ENCODE measurements at regions not wholly inside any gene's neighbourhood (a gene's known extent, or its start where the extent isn't known, plus 50 kb on each side); places are given as distances from the start of the nearest gene placed in this dataset.

DNA sequence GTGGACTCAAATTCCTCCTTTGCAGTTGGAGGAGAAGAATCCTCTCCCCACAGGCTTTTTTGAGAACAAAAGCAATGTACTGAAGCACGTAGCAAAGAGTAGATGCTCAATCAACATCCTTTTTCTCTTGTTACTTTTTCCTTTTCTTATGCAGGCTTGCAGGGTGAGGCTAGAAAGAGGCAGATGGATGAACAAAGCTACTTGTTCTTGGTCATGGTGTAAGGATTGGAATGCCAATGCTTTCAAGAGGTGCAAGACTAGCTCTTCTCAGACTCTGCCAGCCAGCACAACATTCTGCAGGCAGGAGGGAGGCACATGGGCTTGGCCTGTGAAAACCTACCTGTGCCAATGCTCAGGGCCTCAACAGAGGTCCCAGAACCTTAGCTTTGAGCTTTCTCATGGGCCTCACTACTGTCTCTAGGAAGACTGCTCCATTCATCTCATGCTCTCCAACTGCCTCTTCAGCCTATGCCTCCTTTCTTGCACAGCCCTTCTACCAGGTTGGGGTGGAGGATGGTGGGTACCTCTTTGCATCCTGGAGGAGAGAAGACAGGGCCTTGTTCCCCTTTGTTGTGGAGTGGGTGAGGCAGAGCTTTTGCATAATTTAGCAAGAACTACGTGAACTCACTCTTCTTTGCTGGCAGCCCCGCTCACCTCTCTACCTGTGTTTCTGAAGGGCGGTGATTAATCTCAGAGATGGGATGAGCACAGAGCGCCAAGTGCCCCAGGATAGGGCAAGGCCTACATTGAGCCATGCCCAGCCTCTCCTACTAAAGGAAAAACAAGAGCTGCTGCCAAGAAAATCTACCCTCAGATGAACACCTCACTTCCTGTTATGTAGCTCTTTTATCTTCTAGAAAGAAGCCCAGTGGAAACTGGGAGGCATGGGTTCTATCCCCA is 1119.7 kb downstream of the VRK1 start:
- peak; percentile 25 for DNase-seq

DNA sequence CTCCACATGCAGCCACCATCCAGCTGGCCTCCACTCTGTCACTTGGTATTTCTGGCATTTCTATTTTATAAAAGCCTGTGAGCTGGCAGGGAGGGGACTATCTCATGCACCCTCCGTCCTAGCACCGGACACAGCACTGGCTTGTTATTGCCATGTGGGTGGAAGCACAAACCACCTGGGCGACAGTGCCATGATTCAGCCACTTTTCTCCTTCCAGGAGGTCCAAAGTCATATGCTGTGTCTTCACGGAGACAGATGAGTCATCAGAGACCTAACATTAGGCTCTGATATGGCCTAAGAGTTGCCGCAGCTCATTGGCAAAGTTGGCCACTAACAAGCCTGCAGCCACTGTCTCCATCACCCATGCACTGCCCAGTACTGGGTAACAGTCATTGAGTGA is 1123.0 kb downstream of the VRK1 start:
- DNase-seq = no peak

DNA sequence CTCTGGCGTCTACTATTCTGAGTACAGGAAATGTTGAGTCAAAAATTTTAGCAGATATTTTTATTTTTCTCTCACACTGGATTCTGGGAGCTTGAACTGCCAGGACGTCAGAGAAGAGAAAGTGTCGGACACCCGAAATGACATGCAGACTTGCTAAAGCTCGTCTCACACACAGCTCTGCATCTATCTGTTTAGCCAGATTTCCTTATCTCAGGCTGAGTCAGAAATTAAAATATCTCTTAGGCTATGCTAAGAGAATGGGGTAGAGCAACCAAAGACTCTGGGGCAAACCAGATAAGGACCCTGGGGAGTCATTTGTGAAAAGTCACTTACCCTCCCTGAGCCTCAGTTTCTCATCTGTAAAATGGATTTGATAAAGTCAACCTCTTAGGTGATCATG is 1124.1 kb downstream of the VRK1 start:
- no peak for DNase-seq

DNA sequence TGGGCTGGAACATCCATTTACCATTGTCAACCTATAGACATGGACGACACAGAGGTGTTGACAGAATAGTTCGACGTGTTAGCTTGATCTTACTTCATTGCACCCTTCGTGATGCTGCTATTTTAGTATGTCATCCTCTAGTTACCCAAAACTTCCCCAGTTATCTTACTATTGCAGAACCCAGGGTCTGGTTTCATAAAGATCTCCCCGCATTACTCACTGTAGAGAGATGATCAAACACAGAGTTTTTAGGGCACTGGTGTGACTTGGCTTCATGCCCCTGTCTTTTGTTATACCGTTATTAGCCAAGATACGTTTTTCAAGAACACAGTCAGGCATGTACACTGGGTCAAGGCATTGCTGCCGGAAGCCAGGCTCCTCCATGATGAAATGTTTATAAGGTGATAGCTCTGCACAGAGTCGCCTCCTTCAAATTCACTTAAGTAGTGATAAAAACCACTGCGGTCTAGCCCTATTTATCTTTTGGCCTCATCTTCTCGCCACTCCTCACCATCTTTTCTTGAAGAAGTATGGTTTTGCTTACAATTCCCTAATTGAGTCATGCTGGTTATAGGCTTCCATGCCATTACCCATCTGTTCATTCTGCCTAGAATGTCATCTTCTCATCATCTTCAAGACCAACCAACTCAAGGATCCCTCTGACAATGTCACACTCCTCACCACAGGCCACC is 1127.9 kb downstream of the VRK1 start:
- DNase-seq = no peak

DNA sequence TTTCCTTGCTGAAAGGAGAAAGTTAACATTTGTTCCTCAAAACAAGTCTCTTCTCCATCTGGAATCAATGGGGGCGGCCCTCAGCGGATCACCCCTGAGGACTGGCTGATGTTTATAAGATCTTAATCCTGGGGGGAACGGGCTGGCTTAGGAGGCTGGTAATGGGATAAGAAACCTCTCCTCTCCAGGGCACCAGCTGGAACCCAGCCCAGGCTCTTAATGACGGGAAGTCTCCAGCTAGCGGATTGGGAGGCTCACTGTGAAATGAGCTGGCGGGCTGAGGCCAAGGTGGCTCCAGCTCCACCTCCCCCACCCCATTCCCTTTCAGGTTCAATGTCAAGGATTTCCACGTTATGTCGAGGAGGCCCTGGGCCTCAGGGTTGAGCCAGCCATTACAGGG is 1133.0 kb downstream of the VRK1 start:
- DNase-seq = no peak

DNA sequence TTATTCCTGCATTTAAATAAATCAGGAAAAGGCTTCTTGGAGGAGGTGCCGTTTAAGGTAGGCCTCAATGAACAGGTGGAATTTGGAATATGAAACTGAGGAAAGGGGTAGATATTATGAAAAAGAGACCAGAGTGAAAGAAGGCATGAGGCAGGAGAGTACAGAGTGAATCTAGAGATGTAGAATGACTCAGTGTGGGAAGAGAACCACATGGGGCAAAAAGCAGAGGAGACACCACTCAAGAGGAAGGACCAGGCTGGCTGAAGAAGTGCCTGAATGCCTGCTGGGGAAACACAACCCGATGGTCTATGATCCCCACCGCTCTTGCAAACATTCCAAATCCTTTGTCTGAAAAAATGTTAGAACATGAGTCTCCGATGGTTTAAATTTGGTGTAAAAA is 1134.1 kb downstream of the VRK1 start:
- DNase-seq = no peak

DNA sequence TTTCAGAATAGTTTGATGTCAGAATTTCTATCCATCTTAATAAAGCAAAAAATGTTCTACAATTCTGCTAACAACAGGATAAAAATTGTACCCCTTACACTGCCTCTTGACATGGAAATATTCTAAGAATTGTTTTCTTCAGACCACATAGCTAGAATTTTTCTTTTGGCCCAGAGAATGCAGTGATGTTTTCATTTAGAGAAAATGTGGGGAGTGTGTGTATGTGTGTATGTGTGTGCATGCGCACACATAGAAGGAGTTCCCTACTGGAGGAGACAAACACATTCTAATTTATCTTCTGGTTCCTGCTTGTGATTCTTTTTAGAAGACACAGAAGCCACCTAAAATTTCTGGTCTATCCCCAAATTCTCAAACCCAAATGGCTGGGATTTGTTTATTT is 1145.7 kb downstream of the VRK1 start:
- DNase-seq = no peak

DNA sequence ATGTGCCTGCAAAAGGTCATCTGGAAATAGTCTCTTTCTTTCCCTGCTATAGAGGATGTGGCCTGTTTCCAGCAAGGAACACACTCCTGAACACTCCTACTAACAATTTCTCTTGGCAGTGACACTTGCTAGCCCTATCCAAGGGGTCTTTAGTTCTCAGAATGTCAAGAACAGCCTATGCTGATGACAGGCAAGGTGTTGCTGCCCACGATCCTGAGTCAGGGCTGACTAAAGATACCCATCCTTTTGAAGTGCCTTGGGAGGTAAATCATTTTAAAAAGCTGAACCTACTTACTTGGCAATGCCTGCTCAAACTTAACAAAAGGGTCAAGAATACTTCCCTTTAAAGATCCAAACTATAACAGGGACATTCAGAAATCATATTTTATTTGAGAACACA is 1146.4 kb downstream of the VRK1 start:
- peak; percentile 55 for DNase-seq

DNA sequence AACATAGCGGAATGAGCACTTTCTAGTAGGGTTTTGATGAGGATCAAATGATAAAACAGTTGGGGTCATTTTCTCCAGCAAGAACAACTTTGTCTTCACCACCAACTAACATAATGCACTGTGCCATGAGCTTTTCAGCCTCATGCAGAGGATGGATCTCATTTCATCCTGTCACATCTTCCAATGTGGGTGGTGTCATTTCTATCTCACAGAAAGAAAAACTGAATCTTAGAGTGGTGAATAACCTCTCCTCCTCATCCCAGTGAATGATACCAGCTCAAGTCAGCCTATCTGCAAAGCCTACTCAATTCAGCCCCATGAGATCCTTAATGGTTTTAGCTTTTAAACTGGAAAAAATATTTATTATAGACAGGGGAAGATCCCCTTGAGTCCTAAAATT is 1147.2 kb downstream of the VRK1 start:
- no peak for DNase-seq

DNA sequence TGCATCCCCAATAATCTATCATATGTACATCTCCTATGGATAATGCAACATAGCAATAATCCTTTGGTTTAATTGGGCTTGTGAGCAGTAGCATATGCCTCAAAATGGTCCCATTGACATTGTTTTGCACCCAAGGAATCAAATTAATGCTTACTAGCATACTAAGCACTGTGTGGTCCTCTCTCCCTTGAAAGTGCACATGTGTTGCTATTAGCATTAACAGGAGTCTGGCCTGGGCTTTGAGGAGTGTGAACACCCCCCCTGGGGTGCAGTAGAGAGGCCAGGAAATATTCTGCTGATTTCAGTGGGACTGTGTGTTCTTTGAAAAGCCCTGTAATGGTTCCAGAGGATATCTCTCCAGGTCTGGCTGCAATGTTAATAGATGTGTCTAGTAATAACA is 1148.4 kb downstream of the VRK1 start:
- no peak for DNase-seq

DNA sequence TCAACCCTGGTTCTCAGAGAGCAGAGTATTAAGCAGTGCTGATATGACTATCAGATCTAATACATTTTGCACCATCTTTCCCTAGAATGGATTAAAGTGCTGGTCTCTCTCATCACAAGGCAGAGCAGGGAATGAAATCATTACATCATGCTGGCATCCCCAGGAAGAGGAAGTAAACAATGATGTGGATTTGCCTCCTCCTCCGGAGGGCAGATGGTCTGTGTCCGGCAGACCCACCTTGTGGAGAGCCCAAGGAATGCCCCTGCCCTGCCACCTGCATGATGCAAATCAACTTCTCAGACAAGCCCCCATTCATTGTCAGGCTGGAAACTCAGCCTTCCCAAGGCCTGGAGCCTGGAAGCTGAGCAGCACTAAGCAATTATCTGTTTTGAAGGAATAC is 1149.1 kb downstream of the VRK1 start:
- no peak for DNase-seq

DNA sequence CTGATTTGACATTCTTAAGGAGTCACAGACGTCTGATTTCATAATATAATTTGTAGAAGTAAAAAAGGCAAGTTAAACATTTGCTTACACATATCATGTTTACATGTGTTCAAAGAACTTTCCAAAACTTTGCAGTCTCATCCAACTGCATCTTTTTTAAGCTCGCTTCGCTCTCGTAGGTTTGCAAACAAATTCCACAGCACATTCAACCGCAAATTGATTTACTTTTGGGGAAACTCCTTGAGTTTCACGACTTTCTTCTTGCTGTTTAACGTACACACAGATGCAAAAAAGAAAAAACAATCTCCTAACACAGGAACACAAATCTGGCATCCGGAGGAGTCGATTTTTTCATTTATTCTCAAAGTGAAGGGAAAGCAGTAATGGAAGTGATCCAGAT is 1149.5 kb downstream of the VRK1 start:
- no peak for DNase-seq

DNA sequence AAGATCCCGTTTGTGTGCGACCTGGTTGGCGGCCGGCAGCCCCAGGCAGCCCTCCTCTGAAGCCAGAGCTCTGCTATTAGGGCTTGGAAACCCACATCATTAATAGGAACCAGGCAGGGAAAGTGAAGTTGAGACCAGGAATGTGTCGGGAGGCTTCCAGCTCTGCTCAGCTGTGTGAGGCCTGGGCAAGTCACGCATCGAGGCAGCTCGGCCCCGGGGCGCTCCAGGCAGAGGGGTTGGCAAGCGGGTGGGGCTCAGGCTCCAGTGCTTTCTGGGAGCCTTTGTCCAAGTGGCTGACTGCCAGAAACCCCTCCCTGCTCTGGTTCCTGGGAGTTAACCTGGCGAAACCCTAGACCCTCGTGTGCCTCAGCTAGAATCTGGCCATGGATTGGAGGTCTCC is 1151.7 kb downstream of the VRK1 start:
- no peak for DNase-seq

DNA sequence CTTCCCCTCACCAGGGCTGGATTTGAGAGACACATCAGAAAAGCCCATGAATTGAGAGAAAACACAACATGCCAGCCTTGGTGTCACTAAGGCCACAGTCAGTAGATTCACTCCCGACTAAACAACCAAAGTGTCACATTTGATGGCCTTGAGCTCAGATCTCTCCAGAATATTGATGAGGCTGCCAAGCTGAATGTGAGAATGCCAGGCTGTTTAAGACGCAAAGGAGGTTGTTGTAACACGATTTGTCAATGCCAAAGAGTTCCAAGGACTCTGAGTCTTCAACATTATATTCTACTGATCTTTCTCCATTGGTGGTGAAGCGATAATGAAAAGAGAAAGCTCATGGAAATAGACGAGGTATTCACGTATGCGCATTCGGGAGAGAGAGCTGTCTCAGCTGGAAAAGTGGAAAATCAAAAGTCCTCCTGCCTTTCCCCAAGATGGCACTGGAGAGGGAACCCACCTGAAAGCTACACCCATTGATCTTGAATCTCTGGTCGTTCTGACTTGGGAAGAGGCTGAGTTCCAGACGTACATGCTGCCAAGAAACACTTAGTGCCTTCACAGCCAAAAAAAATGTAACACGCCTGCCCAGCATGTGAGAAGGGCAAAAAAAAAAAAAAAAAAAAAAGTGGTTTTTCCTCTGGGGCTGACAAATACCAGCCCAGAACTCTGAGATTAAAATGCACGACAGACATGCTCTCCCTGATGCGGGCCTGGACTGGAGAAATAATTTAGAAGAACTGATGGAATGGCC is 1159.6 kb downstream of the VRK1 start:
- no peak for DNase-seq

DNA sequence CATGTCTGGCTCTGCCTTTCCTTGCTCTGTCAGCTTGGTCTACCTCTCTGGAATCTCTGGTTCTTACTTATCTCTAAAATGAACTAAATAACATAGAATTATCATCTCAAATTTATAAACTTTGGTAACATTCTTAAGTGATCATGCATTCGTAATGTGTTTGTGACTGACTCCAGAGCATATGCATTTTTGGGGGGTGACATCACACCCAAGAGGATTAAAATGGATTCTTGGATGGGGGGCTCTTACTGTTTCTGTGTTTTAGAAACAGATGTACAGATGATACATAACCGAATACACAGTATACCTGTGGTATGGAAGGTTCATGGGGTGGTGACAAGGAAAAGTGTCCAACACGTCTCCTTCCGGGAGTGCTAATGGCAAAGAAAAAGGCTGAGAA is 1162.1 kb downstream of the VRK1 start:
- DNase-seq = no peak

DNA sequence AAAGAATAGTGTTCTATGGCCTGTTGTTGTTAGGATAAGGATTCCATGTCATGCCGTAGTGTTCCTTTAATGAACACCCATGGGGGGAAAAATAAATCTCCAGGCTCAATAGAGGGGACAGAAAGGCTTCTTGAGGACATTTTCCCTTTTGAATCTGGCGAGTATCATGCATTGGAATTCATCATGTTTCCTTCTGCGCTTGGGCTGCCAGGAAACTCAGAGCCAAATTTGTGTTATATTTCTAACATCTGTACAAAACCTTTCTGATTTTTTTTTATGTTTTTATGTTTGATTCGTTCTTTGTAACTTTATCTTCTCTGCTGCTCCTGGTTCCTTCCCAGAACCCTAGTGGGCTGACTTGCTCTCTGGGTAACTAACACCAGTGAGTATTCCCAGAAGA is 1163.3 kb downstream of the VRK1 start:
- DNase-seq = no peak

DNA sequence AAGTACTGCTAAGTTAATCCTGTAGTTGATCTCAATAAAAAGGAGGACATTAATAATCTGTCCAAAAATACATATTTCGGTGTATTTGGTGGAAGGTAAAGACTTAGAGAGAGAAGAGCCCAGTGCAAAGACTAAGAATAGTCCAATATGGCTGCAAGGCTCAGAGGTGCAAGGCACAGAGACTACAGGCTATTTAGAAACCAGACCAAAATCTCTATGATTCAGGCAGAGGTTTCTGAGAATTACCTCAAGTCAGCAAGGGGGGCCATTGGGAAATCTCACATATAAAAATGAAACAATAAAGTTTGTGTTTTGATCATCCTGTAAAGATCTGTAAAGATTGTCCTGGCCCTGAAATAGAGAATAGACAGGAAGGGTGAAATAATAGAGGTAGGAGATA is 1173.0 kb downstream of the VRK1 start:
- no peak for DNase-seq

DNA sequence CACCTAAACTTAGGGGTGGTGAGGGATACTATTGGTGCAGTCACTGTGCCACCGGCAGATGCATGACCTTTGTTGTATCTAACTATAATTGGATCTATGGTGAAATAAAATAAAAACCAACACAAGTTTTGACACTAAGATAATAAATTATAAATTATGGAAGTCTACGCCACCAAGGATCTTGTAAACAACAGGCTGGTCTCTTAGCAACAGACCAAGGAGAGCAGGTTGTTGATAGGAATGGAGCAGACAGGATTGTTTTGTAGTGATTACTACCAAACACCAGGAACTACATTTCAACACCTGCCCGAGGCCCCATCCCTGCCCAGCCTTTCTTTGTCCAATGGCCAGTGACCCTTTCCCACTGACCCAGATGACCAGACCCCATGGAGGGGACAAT is 1178.0 kb downstream of the VRK1 start:
- no peak for DNase-seq

DNA sequence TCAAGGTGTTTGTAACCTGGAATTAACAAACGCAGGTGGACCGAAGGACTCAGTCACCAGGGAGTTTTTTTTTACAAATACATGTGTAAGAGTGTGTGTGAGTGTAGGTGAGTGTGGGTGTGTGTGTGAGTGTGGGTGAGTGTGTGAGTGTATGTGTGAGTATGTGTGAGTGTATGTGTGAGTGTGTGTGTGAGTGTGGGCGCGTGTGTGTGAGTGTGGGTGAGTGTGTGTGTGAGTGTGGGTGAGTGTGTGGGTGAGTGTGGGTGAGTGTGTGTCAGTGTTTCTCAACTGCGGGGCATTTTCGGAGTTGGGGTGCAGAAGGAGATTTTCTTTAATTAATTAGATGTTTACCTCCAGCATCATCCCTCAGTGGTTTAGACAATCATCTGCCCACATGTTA is 1178.8 kb downstream of the VRK1 start:
- DNase-seq = no peak

DNA sequence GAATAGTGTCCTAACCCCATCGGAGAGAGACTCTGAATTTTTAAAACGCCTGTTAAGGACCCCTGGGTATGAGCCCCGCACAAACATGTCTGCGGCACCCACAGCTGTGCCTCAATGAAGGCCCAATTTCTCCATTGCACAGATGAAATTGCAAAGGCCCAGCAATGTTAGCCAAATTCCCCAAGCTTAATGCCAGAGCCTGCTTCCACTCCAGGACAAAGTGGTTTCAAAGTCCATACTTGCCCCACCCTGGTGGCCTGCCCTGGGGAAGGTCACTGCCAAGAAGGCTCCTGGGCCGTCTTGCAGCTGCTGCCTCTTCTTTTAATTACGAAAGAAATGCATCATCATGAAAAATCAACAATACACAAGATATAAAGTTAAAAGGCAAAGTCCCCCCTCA is 1179.7 kb downstream of the VRK1 start:
- no peak for DNase-seq

DNA sequence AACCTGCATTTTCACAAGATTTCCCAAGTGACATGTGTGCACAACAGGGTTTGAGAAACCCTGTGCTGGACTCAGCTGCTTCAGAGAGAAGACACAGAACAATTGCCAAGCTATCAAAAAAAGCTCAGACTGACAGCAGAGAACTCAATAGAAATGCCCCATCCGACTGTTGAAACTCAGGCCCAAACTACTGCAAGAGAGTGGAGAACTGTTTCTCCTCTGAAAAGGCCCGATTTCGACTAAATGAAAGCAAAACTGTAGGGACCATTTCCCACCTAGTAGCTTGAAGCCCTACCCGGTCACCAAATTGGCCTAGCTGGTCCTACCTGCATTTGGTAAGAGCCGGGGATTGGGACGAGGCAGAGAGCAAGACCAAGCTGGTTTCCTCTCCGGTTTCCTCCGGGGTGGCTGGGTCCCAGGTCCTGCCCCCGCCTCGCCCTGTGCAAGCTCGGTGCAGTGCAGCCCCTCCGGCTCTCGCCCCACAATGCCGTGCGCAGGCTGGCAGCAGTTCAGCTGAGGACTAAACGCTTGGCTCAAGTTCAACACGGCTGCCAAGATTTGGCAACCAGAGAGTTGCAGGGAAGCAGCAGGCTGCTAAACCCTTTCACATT is 1180.6 kb downstream of the VRK1 start:
- DNase-seq = peak; percentile 88

DNA sequence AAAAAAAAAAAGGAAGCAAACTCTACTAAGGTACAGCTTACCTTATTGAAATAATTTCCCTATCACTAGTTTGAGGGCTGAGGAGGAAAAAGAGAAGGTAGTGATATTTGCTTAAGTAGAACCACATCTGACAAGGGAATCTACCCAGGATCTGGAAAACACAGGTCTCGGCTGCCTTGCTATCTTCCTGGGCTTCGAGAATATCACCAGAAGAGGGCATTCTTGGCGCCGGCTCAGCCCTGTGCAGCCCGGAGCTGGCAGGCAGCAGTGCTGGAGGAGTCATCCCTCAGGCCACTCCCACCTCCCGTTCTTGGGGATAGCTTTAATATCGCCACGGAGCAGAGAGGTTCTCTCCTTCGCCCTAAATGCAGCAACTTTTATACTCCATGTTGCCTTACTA is 1181.2 kb downstream of the VRK1 start:
- DNase-seq = peak; percentile 90

DNA sequence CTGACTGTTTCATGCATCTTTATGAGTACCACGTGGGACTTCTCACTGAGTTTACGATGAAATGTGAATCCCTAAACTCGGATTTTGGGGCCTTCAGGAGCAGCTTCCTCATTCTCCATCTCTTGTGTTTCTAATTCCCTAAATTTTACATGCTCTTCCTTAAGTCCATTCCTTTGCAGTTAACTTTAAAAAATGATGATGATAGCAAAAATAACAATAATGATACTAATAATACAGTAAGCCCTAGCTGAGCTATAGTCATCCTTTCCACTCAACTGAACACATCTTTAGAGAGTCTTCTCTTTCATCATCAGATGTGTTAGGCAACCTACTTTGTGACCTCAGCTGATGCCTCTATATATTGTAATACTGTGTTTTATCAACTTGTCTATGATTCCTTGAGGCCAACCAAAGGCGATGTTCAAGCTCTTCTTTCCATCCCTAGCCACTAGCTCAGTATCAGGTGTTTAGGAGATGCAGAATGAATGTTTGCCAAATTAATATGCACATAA is 1196.4 kb downstream of the VRK1 start:
- DNase-seq = no peak

Measured in activated CD4-positive, alpha-beta T cell treated with anti-CD3 and anti-CD28 coated beads for 48 hours (primary cell).